Testis (tissue), 2 donors: ENCODE measurements at regions not wholly inside any gene's neighbourhood (a gene's known extent, or its start where the extent isn't known, plus 50 kb on each side); places are given as distances from the start of the nearest gene placed in this dataset.

Source experiments
- DNase-seq: peaks from one replicate; pipeline ENCODE4 v3.0.0-alpha.2; 2019
- H3K27ac ChIP-seq, 2 donors: fragments of 200-600 bp; sonication (generic); one replicate each; pipeline ENCODE4 v1.5.1; 2019
- H3K27me3 ChIP-seq: fragments of 200-600 bp; sonication (generic); one replicate; pipeline ENCODE4 v1.5.1; 2019
- H3K36me3 ChIP-seq: fragments of 200-600 bp; sonication (generic); one replicate; pipeline ENCODE4 v1.5.1; 2017; ENCODE audit warnings: low read depth; ENCODE audit errors: missing control alignments
- H3K4me1 ChIP-seq: fragments of 200-600 bp; sonication (generic); one replicate; pipeline ENCODE4 v1.5.1; 2019
- H3K4me3 ChIP-seq, 2 donors: fragments of 200-600 bp; sonication (generic); one replicate each; pipeline ENCODE4 v1.5.1; 2017 to 2019
- H3K9me3 ChIP-seq: fragments of 200-600 bp; sonication (generic); one replicate; pipeline ENCODE4 v1.5.1; 2017
- CTCF ChIP-seq, 3 experiments: fragments of 450-650 bp in 2 of 3; fragments of 200-600 bp in 1 of 3; sonication (generic) in 1 of 3; IDR thresholded peaks; one replicate each; pipeline ENCODE4 v1.5.1; 2016 to 2019; ENCODE audit warnings: antibody characterized with exemption in 3 of 3, mild to moderate bottlenecking in 2 of 3, moderate library complexity in 1 of 3
- POLR2A ChIP-seq: fragments of 450-650 bp; IDR thresholded peaks from one replicate; pipeline ENCODE4 v1.6.1; 2017; ENCODE audit warnings: antibody characterized with exemption, mild to moderate bottlenecking, moderate library complexity
- WGBS, 2 donors: methylation state at CpG; one replicate each; pipeline ENCODE4 v1.1.5; 2018; 5-methylcytosine and 5-hydroxymethylcytosine counted together
- intact Hi-C: fragments of 100-400 bp; cut with DNase I; formaldehyde crosslinking; loops from one replicate; pipeline ENCODE4 v1.15.1; 2023; ENCODE audit warnings: low total_unique reads

DNA sequence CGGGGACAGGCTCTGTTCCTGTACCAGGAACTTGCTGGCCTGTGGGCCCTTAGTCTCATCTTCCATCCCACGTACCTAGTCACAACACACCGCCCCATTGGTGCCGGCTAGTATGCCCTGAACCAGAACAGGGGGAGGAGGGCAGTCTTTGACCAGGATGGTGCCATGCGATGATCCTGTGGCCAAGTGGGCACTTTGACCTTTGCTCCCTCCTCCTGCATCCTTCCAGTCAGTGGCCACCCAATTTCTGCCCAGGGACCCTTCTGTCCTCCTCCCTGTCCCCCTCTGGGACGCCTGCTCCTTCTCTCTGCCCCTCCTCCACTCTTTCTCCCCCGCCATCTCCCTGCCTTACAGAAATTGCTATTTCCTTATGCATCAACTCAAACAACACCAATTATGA lies 126.3 kb upstream of the CHST15 start:
- Histone ChIP-seq H3K27ac (no peak overlapping the region), H3K4me1 (no peaks in the 10 kb centered on the region), H3K9me3 (no peaks in the 10 kb centered on the region), H3K27me3 (no peaks in the 10 kb centered on the region), H3K4me3 (no peak overlapping the region), H3K36me3 (no peaks in the 10 kb centered on the region)
- 79 to 81% methylated on average over 7 of the region's 7 CpGs for WGBS, 2 donors
- no peak for DNase-seq
- intact Hi-C loops: no loop called here
- no peak for TF ChIP-seq CTCF (IDR thresholded peaks at IDR 0.05)
- TF ChIP-seq POLR2A: no peak

DNA sequence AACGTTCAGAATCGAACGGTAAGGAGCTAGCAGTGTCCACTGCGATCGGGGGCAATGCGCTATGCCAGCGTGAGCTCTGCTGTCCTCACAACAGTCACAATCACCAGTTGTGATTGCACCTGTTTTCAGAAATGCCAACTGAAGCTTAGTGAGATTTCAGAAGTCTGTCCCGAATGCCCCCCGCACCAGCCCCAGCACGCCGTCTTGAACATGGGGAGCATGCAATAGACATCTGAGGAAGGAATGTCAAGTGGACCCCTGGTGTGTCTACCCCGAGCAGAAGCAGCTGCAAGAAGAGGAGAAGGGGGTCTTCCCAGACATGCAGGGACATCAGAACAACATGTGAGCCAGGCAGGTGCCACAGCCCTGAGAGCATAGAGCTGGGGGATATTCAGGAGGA lies 125.7 kb upstream of the CHST15 start:
- no peaks in the 10 kb centered on the region for H3K36me3 ChIP-seq
- no peaks in the 10 kb centered on the region for H3K4me1 ChIP-seq
- H3K9me3 ChIP-seq: no peaks in the 10 kb centered on the region
- H3K27me3 ChIP-seq: no peaks in the 10 kb centered on the region
- H3K27ac ChIP-seq: no peak overlapping the region
- TF ChIP-seq POLR2A: no peak
- no peak for TF ChIP-seq CTCF (IDR thresholded peaks at IDR 0.05)
- intact Hi-C loops: no loop called here
- DNase-seq: no peak
- no peak overlapping the region for H3K4me3 ChIP-seq
- 73 to 88% methylated on average over 12 of the region's 12 CpGs for WGBS, 2 donors

DNA sequence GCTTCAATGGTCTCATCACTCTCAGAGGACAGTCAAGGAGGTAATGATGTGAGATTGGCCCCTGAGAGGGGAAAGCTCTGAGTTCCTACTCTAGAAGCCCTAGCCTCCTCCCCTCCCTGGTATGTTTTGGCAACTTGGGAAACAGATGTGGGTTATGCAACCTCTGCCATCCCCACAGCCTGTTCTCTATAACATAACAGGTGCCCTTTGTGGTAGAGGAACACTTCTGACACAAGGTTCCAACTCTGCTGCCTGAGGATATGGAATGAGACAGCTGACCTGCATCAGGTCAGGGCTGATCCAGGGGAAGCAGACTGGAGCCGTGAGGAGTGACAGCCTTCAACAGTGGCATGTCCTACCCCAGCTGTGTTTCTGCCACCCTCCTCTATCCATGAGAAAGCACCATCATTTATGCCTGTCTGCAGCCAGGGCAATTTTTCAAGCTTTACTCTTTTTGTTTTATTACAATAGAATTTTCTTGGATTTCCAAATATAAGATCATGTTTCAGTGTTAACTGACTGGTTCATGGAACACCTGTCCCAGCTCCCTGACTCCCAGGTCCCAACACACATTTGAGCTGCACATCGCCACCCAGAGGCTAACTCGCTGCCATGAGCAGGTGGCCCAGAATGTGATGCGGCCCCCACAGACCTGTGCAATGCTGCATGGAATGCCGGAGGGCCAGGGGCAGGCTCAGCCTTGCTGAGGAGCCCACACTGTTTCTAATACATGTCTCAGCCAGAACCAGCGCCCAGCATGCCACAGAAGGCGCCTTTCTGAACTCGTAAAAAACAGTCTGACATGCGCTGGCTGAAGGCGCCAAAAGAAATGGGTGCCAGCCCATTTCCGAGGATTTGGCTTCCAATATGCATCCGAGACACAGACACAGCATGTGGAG lies 124.8 kb upstream of the CHST15 start:
- Histone ChIP-seq H3K36me3 (no peaks in the 10 kb centered on the region), H3K27me3 (no peaks in the 10 kb centered on the region), H3K9me3 (no peaks in the 10 kb centered on the region), H3K4me3 (no peak overlapping the region), H3K4me1 (no peaks in the 10 kb centered on the region), H3K27ac (no peak overlapping the region)
- no peak for TF ChIP-seq POLR2A
- TF ChIP-seq CTCF (IDR thresholded peaks at IDR 0.05): no peak
- intact Hi-C loops: no loop called here
- DNase-seq: no peak
- 93 to 97% methylated on average over 11 to 12 of the region's 12 CpGs for WGBS, 2 donors

- H3K4me1 ChIP-seq: no peaks in the 10 kb centered on the region
- no peaks in the 10 kb centered on the region for H3K36me3 ChIP-seq
- H3K27me3 ChIP-seq: no peaks in the 10 kb centered on the region
- no peak for DNase-seq
- no peaks in the 10 kb centered on the region for H3K9me3 ChIP-seq
- WGBS, 2 donors: 81 to 91% methylated on average over 6 to 9 of the region's 9 CpGs
- no peak overlapping the region for H3K27ac ChIP-seq
- intact Hi-C loops: no loop called here
- TF ChIP-seq POLR2A (no peak), CTCF (IDR thresholded peaks at IDR 0.05) (no peak)
- H3K4me3 ChIP-seq: no peak overlapping the region
Observed at GRCh38 chr10:124217031-124217430, 123.6 kb upstream of the CHST15 start.
